ENCODE measurements at regions not wholly inside any gene's neighbourhood (a gene's known extent, or its start where the extent isn't known, plus 50 kb on each side); places are given as distances from the start of the nearest gene placed in this dataset.

- TF ChIP-seq CTCF (conservative IDR thresholded peaks at IDR 0.05; ENCODE audit: low read length) (no peak), EZH2phosphoT487 (IDR thresholded peaks at IDR 0.05; ENCODE audit: borderline replicate concordance) (no peak)
Observed at GRCh38 chr11:122248939-122249338, 132.9 kb upstream of the BLID start.

All from Loucy (cell line).